MCF 10A (cell line): ENCODE measurements at regions not wholly inside any gene's neighbourhood (a gene's known extent, or its start where the extent isn't known, plus 50 kb on each side); places are given as distances from the start of the nearest gene placed in this dataset.
A peak's percentile ranks its signal among the peaks of the same experiment; 100 is the strongest.

Source experiments
- BruUV-seq: library from RNA; stranded (reverse); fragments of 400-500 nt; replicated peaks from 2 replicates; lab custom pipeline; 2021; lab: Mats Ljungman, UMichigan
- CTCF ChIA-PET: fragments of 300-600 bp; sonication (Branson Sonifier 250); formaldehyde crosslinking; extraction: SDS; loops from one replicate; lab custom pipeline; 2021; ENCODE audit warnings: antibody characterized with exemption, inconsistent platforms; lab: Yijun Ruan, JAX
- POLR2A ChIA-PET: fragments of 300-600, 350-650 bp; sonication (Branson Sonifier 250); formaldehyde crosslinking; extraction: SDS; loops from one replicate; lab custom pipeline; 2020; ENCODE audit warnings: antibody characterized with exemption, inconsistent platforms; lab: Yijun Ruan, JAX
- DNase-seq: peaks from one replicate; pipeline ENCODE4 v3.0.0-alpha.2; 2018; ENCODE audit not compliant: unreplicated experiment
- H3K27ac Mint-ChIP-seq: one replicate; pipeline ENCODE4 v1.8.0; 2022; ENCODE audit warnings: mild to moderate bottlenecking, low read depth, mixed read lengths; ENCODE audit not compliant: unreplicated experiment
- H3K27me3 Mint-ChIP-seq: one replicate; pipeline ENCODE4 v1.8.0; 2022; ENCODE audit warnings: mixed read lengths; ENCODE audit not compliant: insufficient read depth, unreplicated experiment
- H3K36me3 Mint-ChIP-seq: one replicate; pipeline ENCODE4 v1.8.0; 2022; ENCODE audit warnings: mild to moderate bottlenecking, moderate library complexity, mixed read lengths; ENCODE audit not compliant: insufficient read depth, unreplicated experiment
- H3K4me1 Mint-ChIP-seq: one replicate; pipeline ENCODE4 v1.8.0; 2022; ENCODE audit warnings: mixed read lengths; ENCODE audit not compliant: insufficient read depth, unreplicated experiment
- H3K4me3 Mint-ChIP-seq: one replicate; pipeline ENCODE4 v1.8.0; 2022; ENCODE audit warnings: mild to moderate bottlenecking, moderate library complexity, mixed read lengths; ENCODE audit not compliant: unreplicated experiment
- H3K9me3 Mint-ChIP-seq: one replicate; pipeline ENCODE4 v1.8.0; 2022; ENCODE audit warnings: mixed read lengths; ENCODE audit not compliant: unreplicated experiment
- CTCF ChIP-seq: fragments of 200-600 bp; IDR thresholded peaks from one replicate; pipeline ENCODE4 v1.8.0; 2022; ENCODE audit warnings: antibody characterized with exemption, mild to moderate bottlenecking; ENCODE audit not compliant: unreplicated experiment
- intact Hi-C: fragments of 100-400 bp; cut with micrococcal nuclease; formaldehyde crosslinking; loops from 2 replicates; pipeline ENCODE4 v1.14.1; 2022

DNA sequence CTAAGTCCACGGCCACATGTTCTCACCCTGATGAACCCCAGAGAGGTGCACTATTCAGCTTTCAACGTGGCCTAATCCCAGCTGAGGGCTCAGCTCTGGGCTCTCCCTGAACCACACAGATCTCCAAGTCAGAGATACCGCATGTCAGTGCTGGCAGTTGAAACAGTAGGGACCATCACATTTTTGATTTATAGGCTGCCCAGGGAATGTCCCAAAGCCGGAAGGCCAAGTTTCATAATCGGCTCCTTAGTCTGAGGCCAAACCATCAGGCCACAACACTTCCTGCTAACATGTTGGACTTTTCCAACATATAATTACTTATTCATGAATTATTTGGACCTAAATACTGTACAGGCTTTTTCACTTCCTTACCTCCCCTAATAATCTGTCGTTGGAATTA, 91.9 kb upstream of the KLHL29 start:
- intact Hi-C loops = no loop called here
- peaks cover 6% of the 10 kb centered on the region for H3K4me1 Mint-ChIP-seq
- no peak for TF ChIP-seq CTCF
- peak; percentile 66 for DNase-seq
- BruUV-seq = no TSS peak
- H3K36me3 Mint-ChIP-seq = no peaks in the 10 kb centered on the region
- H3K4me3 Mint-ChIP-seq = no peak overlapping the region
- ChIA-PET POLR2A (no interaction called here), CTCF (interaction anchor here (0.9 kb wide), 1 partner anchor 20 kb away, joined by 3 read pairs; no protein-coding TSS in a partner anchor)
- no peak overlapping the region for H3K27ac Mint-ChIP-seq
- peaks cover 24% of the 10 kb centered on the region for H3K27me3 Mint-ChIP-seq
- H3K9me3 Mint-ChIP-seq = no peaks in the 10 kb centered on the region

GRCh38 chr2:23293731-23294130, 91.2 kb upstream of the KLHL29 start:
- ChIA-PET POLR2A (interaction anchor here (0.6 kb wide), 1 partner anchor 164 kb away, joined by 3 read pairs; no protein-coding TSS in a partner anchor), CTCF (interaction anchor here (0.9 kb wide), 1 partner anchor 19 kb away, joined by 3 read pairs; no protein-coding TSS in a partner anchor)
- Mint-ChIP-seq H3K36me3 (no peaks in the 10 kb centered on the region), H3K9me3 (no peaks in the 10 kb centered on the region), H3K4me3 (no peak overlapping the region), H3K27me3 (peaks cover 30% of the 10 kb centered on the region), H3K4me1 (peaks cover 6% of the 10 kb centered on the region), H3K27ac (no peak overlapping the region)
- no peak for DNase-seq
- intact Hi-C loops = no loop called here
- no peak for TF ChIP-seq CTCF
- no TSS peak for BruUV-seq

DNA sequence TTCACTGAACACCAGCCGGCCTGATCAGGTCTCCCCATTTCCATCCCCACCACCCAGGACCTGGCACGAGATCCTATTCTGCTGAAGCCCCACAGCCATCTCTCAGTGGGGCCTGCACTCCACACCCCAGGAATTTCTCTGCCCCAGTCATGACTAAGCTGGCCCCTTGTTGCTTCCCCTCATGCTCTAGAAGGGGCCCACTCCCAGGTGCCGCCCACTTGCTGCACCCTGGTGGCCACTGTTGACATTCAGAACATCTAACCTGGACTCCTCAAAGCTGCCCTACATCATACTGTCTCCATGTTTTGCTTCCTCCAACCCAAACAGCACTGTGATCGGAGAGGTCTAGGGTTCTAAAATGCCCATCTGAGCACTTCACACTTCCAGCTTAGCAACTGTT, 90.7 kb upstream of the KLHL29 start:
- CTCF ChIA-PET = no interaction called here

DNA sequence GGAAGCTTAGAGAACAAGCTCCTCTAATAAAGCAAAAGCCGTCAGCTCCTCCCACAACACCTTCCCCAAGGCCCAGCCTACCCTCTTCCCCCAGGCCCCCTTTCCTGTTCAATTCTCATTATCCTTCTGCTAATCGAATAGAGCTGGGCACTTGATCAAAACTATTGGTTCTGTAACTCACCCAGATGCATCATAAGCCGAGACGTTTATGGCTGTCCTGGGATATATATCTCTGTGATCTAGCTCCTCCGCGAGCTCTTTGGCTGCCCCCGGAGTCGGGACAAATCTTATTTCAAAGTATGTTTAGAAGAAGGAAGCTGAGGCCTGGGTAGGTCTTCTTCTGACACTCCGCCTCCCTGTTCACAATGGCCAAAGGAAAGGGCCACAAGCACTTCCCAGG, 88.3 kb upstream of the KLHL29 start:
- POLR2A ChIA-PET = no interaction called here
- Mint-ChIP-seq H3K4me1 (peaks cover 6% of the 10 kb centered on the region), H3K36me3 (no peaks in the 10 kb centered on the region), H3K27me3 (peaks cover 33% of the 10 kb centered on the region), H3K9me3 (no peaks in the 10 kb centered on the region), H3K27ac (no peak overlapping the region), H3K4me3 (no peak overlapping the region)
- no peak for DNase-seq
- no peak for TF ChIP-seq CTCF
- BruUV-seq = no TSS peak
- intact Hi-C loops = no loop called here
- CTCF ChIA-PET = no interaction called here

More for the DNA sequence above, 90.7 kb upstream of the KLHL29 start:
- Mint-ChIP-seq H3K9me3 (no peaks in the 10 kb centered on the region), H3K27ac (no peak overlapping the region), H3K36me3 (no peaks in the 10 kb centered on the region), H3K27me3 (peaks cover 33% of the 10 kb centered on the region), H3K4me3 (no peak overlapping the region), H3K4me1 (peaks cover 6% of the 10 kb centered on the region)
- POLR2A ChIA-PET = interaction anchor here (0.6 kb wide), 1 partner anchor 163 kb away, joined by 3 read pairs; no protein-coding TSS in a partner anchor
- BruUV-seq = no TSS peak
- intact Hi-C loops = no loop called here
- DNase-seq = no peak
- no peak for TF ChIP-seq CTCF
